HEK293T (cell line): ENCODE measurements at regions not wholly inside any gene's neighbourhood (a gene's known extent, or its start where the extent isn't known, plus 50 kb on each side); places are given as distances from the start of the nearest gene placed in this dataset.

Experiments used
- CTCF ChIA-PET: fragments of 350-600 bp; formaldehyde crosslinking; extraction: SDS; loops from one replicate; lab custom pipeline; 2021; ENCODE audit warnings: antibody characterized with exemption, inconsistent platforms; lab: Yijun Ruan, JAX
- POLR2A ChIA-PET: fragments of 350-600 bp; formaldehyde crosslinking; extraction: SDS; loops from one replicate; lab custom pipeline; 2020; ENCODE audit warnings: antibody characterized with exemption, inconsistent platforms; lab: Yijun Ruan, JAX
- DNase-seq: peaks from one replicate; pipeline ENCODE4 v3.0.0; 2012; ENCODE audit warnings: mixed read lengths; ENCODE audit errors: extremely low spot score
- ARNT ChIP-seq: fragments of 450-650 bp; IDR thresholded peaks from 2 replicates; pipeline ENCODE4 v1.6.1; 2017; ENCODE audit warnings: mild to moderate bottlenecking
- BHLHE40 ChIP-seq: fragments of 450-650 bp; IDR thresholded peaks from 2 replicates; pipeline ENCODE4 v1.6.1; 2016; ENCODE audit warnings: mild to moderate bottlenecking, moderate library complexity, borderline replicate concordance
- CTBP1 ChIP-seq: fragments of 450-650 bp; IDR thresholded peaks from 2 replicates; pipeline ENCODE4 v1.6.1; 2016; ENCODE audit warnings: borderline replicate concordance
- ELF4 ChIP-seq: fragments of 450-650 bp; IDR thresholded peaks from 2 replicates; pipeline ENCODE4 v1.6.1; 2017; ENCODE audit warnings: antibody characterized with exemption
- FOXA1 ChIP-seq: fragments of 450-650 bp; IDR thresholded peaks from 2 replicates; pipeline ENCODE4 v1.6.1; 2016; ENCODE audit warnings: mild to moderate bottlenecking
- FOXK2 ChIP-seq: fragments of 450-650 bp; IDR thresholded peaks from 2 replicates; pipeline ENCODE4 v1.6.1; 2016; ENCODE audit warnings: mild to moderate bottlenecking
- FOXM1 ChIP-seq: fragments of 450-650 bp; IDR thresholded peaks from 2 replicates; pipeline ENCODE4 v1.6.1; 2017; ENCODE audit warnings: mild to moderate bottlenecking, borderline replicate concordance
- HDGF ChIP-seq: fragments of 450-650 bp; IDR thresholded peaks from 2 replicates; pipeline ENCODE4 v1.6.1; 2017; ENCODE audit warnings: antibody characterized with exemption, borderline replicate concordance
- L3MBTL2 ChIP-seq: fragments of 450-650 bp; conservative IDR thresholded peaks from 2 replicates; pipeline ENCODE4 v1.6.1; 2016; ENCODE audit warnings: mild to moderate bottlenecking
- LEF1 ChIP-seq: fragments of 450-650 bp; IDR thresholded peaks from 2 replicates; pipeline ENCODE4 v1.6.1; 2017; ENCODE audit warnings: mild to moderate bottlenecking, borderline replicate concordance
- NFRKB ChIP-seq: fragments of 450-650 bp; IDR thresholded peaks from 2 replicates; pipeline ENCODE4 v1.6.1; 2016; ENCODE audit warnings: mild to moderate bottlenecking, moderate library complexity
- SP1 ChIP-seq: fragments of 450-650 bp; IDR thresholded peaks from 2 replicates; pipeline ENCODE4 v1.6.1; 2017
- SUZ12 ChIP-seq: fragments of 450-650 bp; IDR thresholded peaks from 2 replicates; pipeline ENCODE4 v1.6.1; 2016; ENCODE audit warnings: mild to moderate bottlenecking
- TARDBP ChIP-seq: fragments of 450-650 bp; IDR thresholded peaks from 2 replicates; pipeline ENCODE4 v1.6.1; 2016
- ZNF384 ChIP-seq: fragments of 450-650 bp; IDR thresholded peaks from 2 replicates; pipeline ENCODE4 v1.6.1; 2016
- TF ChIP-seq, protein P1 (sequence below): fragments of 450-650 bp; IDR thresholded peaks from 2 replicates; pipeline ENCODE4 v1.6.1; 2016

DNA sequence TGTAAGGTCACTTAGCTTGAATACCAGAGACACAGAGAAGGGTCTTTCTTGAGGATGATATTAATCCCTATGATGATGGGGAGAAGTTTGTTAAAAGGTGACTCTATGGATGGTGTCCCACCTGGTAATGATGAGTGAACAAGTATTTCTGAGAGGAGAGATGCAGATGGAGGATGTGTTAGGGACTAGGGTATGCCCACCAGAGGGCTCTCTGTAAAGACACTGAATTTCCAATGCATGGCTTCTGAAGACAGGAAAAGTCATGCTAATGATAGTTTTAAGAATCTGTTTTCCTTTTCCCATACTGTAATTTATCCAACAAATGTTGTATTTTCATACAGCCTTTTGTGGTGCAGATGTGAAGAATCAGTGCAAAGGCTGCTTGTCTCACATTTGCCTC, 1250.9 kb upstream of the CELF2 start:
- CTCF ChIA-PET: no interaction called here
- POLR2A ChIA-PET: no interaction called here
- no peak for DNase-seq
- TF ChIP-seq BHLHE40 (no peak), L3MBTL2 (no peak), HDGF (no peak), FOXK2 (no peak), NFRKB (no peak), ZNF384 (no peak), SUZ12 (no peak), ARNT (no peak), FOXA1 (no peak), CTBP1 (no peak), LEF1 (no peak), FOXM1 (no peak), SP1 (no peak), TARDBP (no peak), ELF4 (no peak)
- TF ChIP-seq, protein P1, sequence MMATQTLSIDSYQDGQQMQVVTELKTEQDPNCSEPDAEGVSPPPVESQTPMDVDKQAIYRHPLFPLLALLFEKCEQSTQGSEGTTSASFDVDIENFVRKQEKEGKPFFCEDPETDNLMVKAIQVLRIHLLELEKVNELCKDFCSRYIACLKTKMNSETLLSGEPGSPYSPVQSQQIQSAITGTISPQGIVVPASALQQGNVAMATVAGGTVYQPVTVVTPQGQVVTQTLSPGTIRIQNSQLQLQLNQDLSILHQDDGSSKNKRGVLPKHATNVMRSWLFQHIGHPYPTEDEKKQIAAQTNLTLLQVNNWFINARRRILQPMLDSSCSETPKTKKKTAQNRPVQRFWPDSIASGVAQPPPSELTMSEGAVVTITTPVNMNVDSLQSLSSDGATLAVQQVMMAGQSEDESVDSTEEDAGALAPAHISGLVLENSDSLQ: no peak

- TF ChIP-seq FOXK2: no peak
- no peak for TF ChIP-seq SUZ12
- no peak for TF ChIP-seq BHLHE40
- no peak for TF ChIP-seq CTBP1
- TF ChIP-seq ZNF384: no peak
- no peak for TF ChIP-seq ARNT
- no peak for TF ChIP-seq NFRKB
- no peak for TF ChIP-seq L3MBTL2
- no peak for TF ChIP-seq SP1
- TF ChIP-seq ELF4: no peak
- TF ChIP-seq, protein P1: no peak
- no peak for TF ChIP-seq FOXA1
- ChIA-PET POLR2A (no interaction called here), CTCF (no interaction called here)
- DNase-seq: no peak
Observed at GRCh38 chr10:9781666-9782065, 1236.0 kb upstream of the CELF2 start.

DNA sequence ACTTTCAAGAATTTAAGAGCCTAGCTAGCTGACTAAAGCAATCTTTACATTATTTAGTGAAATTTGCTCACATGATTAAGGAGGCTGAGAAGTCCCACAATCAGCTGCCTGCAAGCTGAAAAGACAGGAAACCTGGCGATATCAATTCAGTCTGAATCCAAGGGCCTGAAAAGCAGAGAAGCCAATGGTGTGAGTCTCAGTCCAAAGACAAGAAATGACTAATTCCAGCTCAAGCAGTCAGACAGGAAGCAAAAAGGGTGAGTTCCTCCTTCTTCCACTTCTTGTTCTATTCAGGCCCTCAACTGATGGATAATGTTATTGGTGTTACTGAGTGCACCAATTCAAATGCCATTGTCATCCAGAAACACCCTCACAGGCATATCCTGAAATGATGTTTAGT, 1231.6 kb upstream of the CELF2 start:
- DNase-seq: no peak
- POLR2A ChIA-PET: no interaction called here
- CTCF ChIA-PET: no interaction called here
- TF ChIP-seq SP1: no peak
- no peak for TF ChIP-seq ELF4
- no peak for TF ChIP-seq L3MBTL2
- no peak for TF ChIP-seq CTBP1
- TF ChIP-seq HDGF: no peak
- TF ChIP-seq LEF1: no peak
- TF ChIP-seq NFRKB: no peak
- no peak for TF ChIP-seq TARDBP
- TF ChIP-seq ARNT: no peak
- TF ChIP-seq FOXM1: no peak
- no peak for TF ChIP-seq BHLHE40
- TF ChIP-seq FOXK2: no peak
- TF ChIP-seq, protein P1: no peak
- no peak for TF ChIP-seq FOXA1
- no peak for TF ChIP-seq ZNF384
- TF ChIP-seq SUZ12: no peak

DNA sequence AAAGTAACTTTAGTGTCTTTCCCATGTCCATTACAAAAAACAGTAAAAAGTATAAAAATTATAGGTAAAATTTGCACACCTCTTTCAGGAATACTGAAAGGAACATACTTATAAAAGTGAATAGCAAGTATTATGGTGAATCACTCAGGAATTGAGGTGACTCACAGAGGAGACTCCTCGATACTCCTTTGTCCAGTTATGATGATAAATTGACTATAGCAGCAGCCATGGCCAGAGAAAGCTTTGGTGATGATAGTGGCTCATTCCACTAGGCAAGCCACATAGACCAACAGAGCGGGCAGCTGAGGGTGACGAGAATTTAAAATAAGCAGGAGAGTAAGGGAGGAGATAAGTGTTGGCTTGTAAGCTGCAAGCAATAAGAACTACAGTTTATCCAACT, 1231.1 kb upstream of the CELF2 start:
- DNase-seq: no peak
- ChIA-PET CTCF (no interaction called here), POLR2A (no interaction called here)
- TF ChIP-seq ELF4: no peak
- no peak for TF ChIP-seq SUZ12
- TF ChIP-seq CTBP1: no peak
- TF ChIP-seq L3MBTL2: no peak
- no peak for TF ChIP-seq FOXK2
- TF ChIP-seq FOXM1: no peak
- TF ChIP-seq SP1: no peak
- TF ChIP-seq ZNF384: no peak
- no peak for TF ChIP-seq LEF1

DNA sequence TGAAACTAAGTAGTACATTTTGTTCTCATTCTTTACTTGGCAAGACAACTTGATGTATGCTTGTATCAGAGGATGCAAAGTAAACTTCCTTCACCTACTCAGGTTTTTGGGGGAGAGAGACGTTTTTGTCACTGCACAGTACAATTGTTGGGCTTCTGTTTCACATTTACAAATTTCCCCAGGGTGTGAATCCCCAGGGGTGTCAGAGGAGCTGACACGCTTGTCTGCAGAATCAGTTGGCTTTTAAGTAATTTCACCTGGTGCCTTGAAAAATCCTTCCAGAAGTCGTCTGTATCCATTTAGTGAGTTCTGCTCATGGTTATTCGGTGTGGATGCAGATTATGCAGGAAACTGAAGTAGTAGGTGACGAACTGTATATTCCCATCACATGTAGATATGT, 1227.7 kb upstream of the CELF2 start:
- POLR2A ChIA-PET: no interaction called here
- no peak for DNase-seq
- CTCF ChIA-PET: no interaction called here
- no peak for TF ChIP-seq HDGF
- no peak for TF ChIP-seq FOXK2
- TF ChIP-seq CTBP1: no peak
- TF ChIP-seq SP1: no peak
- no peak for TF ChIP-seq ZNF384

DNA sequence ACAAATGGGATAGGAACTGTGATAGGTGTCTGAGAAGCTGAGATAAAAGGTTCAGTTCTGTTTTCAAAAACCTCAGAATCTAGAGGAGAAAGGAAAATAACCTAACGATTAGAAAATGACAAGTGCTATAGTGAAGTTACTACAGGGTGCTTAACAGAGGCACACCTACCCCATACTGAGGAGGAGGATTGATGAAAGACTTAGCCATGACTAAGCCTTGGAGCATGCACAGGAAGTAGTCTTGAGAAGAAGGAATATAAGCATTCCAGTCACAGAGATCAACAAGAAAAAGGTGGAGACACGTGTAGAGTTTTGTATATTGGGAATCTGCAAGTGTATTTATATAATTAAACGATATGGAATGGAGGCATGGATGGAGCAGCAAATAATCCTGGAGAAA, 1225.5 kb upstream of the CELF2 start:
- no peak for TF ChIP-seq TARDBP
- TF ChIP-seq FOXA1: no peak
- TF ChIP-seq SP1: no peak
- no peak for TF ChIP-seq FOXM1
- TF ChIP-seq CTBP1: no peak
- TF ChIP-seq FOXK2: no peak
- TF ChIP-seq, protein P1: no peak
- no peak for TF ChIP-seq ELF4
- no peak for TF ChIP-seq LEF1
- no peak for TF ChIP-seq BHLHE40
- no peak for TF ChIP-seq ZNF384
- TF ChIP-seq L3MBTL2: no peak
- TF ChIP-seq HDGF: no peak
- no peak for TF ChIP-seq NFRKB
- no peak for TF ChIP-seq SUZ12
- POLR2A ChIA-PET: no interaction called here
- DNase-seq: no peak
- CTCF ChIA-PET: no interaction called here
